ENCODE measurements at regions not wholly inside any gene's neighbourhood (a gene's known extent, or its start where the extent isn't known, plus 50 kb on each side); places are given as distances from the start of the nearest gene placed in this dataset.

DNA sequence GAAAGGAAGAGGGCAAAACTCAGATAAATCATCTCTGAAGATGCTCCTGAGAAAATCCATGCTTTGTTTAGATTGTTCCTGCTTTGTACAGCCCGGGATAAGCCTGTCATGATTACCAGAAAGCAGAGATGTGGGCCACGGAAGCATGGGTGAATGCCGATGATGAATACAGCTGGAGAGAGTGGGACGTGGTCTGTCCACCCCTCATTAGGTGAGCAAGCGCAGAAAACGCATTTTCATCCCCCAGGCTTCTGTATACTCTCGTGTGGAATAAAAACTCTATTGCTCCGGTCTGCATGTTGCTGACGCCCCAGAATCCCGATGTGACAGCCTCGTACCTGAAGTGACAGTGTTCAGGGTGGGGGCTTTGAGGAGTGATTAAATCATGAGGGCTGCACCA, 52.0 kb upstream of the SALL3 start:
- no peak for ATAC-seq

DNA sequence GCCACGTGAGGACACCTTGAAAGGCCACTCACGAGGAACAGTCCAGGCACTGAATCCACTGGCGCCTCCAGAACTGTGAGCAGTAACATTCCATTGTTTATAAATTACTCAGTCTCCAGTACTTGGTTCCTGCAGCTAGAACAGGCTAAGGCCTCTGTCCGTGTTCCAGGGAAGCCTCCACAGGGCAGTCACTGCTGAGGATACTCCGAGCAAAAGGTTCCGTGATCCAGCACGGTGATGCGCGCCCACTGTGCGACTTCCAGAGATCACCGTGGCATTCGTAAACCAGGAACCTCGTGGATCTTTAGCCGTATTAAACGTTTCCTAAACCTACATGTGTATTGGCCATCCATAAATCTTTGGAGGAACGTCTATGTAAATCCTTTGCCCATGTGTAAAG, 51.5 kb upstream of the SALL3 start:
- Histone ChIP-seq H3K27me3 (ENCODE audit: low read depth) (no peaks in the 10 kb centered on the region), H3K27ac (no peak overlapping the region), H3K9me3 (no peaks in the 10 kb centered on the region), H3K4me1 (no peaks in the 10 kb centered on the region), H3K36me3 (no peaks in the 10 kb centered on the region), H3K4me3 (no peak overlapping the region)
- intact Hi-C loops (cut with DNase I), result no loop called here
- TF ChIP-seq, protein P1, sequence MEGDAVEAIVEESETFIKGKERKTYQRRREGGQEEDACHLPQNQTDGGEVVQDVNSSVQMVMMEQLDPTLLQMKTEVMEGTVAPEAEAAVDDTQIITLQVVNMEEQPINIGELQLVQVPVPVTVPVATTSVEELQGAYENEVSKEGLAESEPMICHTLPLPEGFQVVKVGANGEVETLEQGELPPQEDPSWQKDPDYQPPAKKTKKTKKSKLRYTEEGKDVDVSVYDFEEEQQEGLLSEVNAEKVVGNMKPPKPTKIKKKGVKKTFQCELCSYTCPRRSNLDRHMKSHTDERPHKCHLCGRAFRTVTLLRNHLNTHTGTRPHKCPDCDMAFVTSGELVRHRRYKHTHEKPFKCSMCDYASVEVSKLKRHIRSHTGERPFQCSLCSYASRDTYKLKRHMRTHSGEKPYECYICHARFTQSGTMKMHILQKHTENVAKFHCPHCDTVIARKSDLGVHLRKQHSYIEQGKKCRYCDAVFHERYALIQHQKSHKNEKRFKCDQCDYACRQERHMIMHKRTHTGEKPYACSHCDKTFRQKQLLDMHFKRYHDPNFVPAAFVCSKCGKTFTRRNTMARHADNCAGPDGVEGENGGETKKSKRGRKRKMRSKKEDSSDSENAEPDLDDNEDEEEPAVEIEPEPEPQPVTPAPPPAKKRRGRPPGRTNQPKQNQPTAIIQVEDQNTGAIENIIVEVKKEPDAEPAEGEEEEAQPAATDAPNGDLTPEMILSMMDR (IDR thresholded peaks at IDR 0.05), result no peak
- no peak for ATAC-seq
- DNase-seq, result no peak

More for the DNA sequence above, 52.0 kb upstream of the SALL3 start:
- Histone ChIP-seq H3K27me3 (ENCODE audit: low read depth) (no peaks in the 10 kb centered on the region), H3K9me3 (no peaks in the 10 kb centered on the region), H3K4me1 (no peaks in the 10 kb centered on the region), H3K27ac (no peak overlapping the region), H3K4me3 (no peak overlapping the region), H3K36me3 (no peaks in the 10 kb centered on the region)
- intact Hi-C loops (cut with DNase I), result no loop called here
- TF ChIP-seq, protein P1 (IDR thresholded peaks at IDR 0.05), result no peak
- no peak for DNase-seq

DNA sequence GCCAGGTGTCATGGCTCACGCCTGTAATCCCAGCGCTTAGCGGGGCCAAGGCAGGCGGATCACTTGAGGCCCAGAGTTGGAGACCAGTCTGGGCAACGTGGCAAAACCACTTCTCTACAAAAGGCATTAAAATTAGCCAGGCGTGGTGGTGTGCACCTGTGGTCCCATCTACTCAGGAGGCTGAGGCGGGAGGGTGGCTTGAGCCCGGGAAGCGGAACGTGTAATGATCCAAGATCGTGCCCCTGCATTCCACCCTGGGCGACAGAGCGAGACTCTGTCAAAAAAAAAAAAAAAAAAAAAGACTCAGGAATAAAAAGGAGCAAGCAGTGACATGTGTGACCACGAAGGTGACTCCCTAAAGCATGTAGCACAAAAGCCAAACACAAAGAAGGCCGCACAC, 50.1 kb upstream of the SALL3 start:
- H3K36me3 ChIP-seq, result no peaks in the 10 kb centered on the region
- intact Hi-C loops (cut with DNase I), result no loop called here
- H3K9me3 ChIP-seq, result no peaks in the 10 kb centered on the region
- ATAC-seq (no peak), DNase-seq (no peak)
- TF ChIP-seq, protein P1 (IDR thresholded peaks at IDR 0.05), result no peak
- H3K27me3 ChIP-seq (ENCODE audit: low read depth), result no peaks in the 10 kb centered on the region
- no peak overlapping the region for H3K27ac ChIP-seq
- H3K4me3 ChIP-seq, result no peak overlapping the region
- no peaks in the 10 kb centered on the region for H3K4me1 ChIP-seq

Measured in lower lobe of right lung (tissue), 2 donors.